ENCODE measurements at regions not wholly inside any gene's neighbourhood (a gene's known extent, or its start where the extent isn't known, plus 50 kb on each side); places are given as distances from the start of the nearest gene placed in this dataset.

- no peak for FAIRE-seq
- H3K36me3 ChIP-seq (ENCODE audit: control insufficient read depth, insufficient read depth, low read length) = no peaks in the 10 kb centered on the region
- no peaks in the 10 kb centered on the region for H3K27me3 ChIP-seq (ENCODE audit: control insufficient read depth, insufficient read depth, low read length)
- H3K4me3 ChIP-seq (ENCODE audit: low read depth, low read length) = no peak overlapping the region
- no peak for DNase-seq (ENCODE audit: low read depth)
- TF ChIP-seq CTCF (IDR thresholded peaks at IDR 0.05; ENCODE audit: insufficient read depth, low read length, severe bottlenecking) = no peak
Observed at GRCh38 chrY:7339391-7340087, 428.0 kb upstream of the AMELY start.

GRCh38 chrY:7336023-7336873 lies 424.7 kb upstream of the AMELY start:
- H3K36me3 ChIP-seq (ENCODE audit: control insufficient read depth, insufficient read depth, low read length) = peaks cover 2% of the 10 kb centered on the region
- TF ChIP-seq CTCF (IDR thresholded peaks at IDR 0.05; ENCODE audit: insufficient read depth, low read length, severe bottlenecking) = no peak
- no peak for FAIRE-seq

GRCh38 chrY:7334449-7334848 lies 422.9 kb upstream of the AMELY start:
- Histone ChIP-seq H3K36me3 (ENCODE audit: control insufficient read depth, insufficient read depth, low read length) (peaks cover 2% of the 10 kb centered on the region), H3K4me3 (ENCODE audit: low read depth, low read length) (no peak overlapping the region), H3K27me3 (ENCODE audit: control insufficient read depth, insufficient read depth, low read length) (no peaks in the 10 kb centered on the region)
- no peak for DNase-seq (ENCODE audit: low read depth)
- no peak for TF ChIP-seq CTCF (IDR thresholded peaks at IDR 0.05; ENCODE audit: insufficient read depth, low read length, severe bottlenecking)
- no peak for FAIRE-seq

More at GRCh38 chrY:7336023-7336873, 424.7 kb upstream of the AMELY start:
- Histone ChIP-seq H3K27me3 (ENCODE audit: control insufficient read depth, insufficient read depth, low read length) (no peaks in the 10 kb centered on the region), H3K4me3 (ENCODE audit: low read depth, low read length) (no peak overlapping the region)
- no peak for DNase-seq (ENCODE audit: low read depth)

GRCh38 chrY:7326296-7327246 lies 415.0 kb upstream of the AMELY start:
- TF ChIP-seq CTCF (IDR thresholded peaks at IDR 0.05; ENCODE audit: insufficient read depth, low read length, severe bottlenecking) = no peak
- FAIRE-seq (no peak), DNase-seq (ENCODE audit: low read depth) (no peak)
- Histone ChIP-seq H3K4me3 (ENCODE audit: low read depth, low read length) (no peak overlapping the region), H3K36me3 (ENCODE audit: control insufficient read depth, insufficient read depth, low read length) (peaks cover 3% of the 10 kb centered on the region), H3K27me3 (ENCODE audit: control insufficient read depth, insufficient read depth, low read length) (no peaks in the 10 kb centered on the region)

GRCh38 chrY:7325531-7325930 lies 414.0 kb upstream of the AMELY start:
- H3K4me3 ChIP-seq (ENCODE audit: low read depth, low read length) = no peak overlapping the region
- no peak for TF ChIP-seq CTCF (IDR thresholded peaks at IDR 0.05; ENCODE audit: insufficient read depth, low read length, severe bottlenecking)
- FAIRE-seq (no peak), DNase-seq (ENCODE audit: low read depth) (no peak)
- H3K36me3 ChIP-seq (ENCODE audit: control insufficient read depth, insufficient read depth, low read length) = peaks cover 3% of the 10 kb centered on the region
- no peaks in the 10 kb centered on the region for H3K27me3 ChIP-seq (ENCODE audit: control insufficient read depth, insufficient read depth, low read length)

All from bronchial epithelial cell (primary cell).